T47D (cell line): ENCODE measurements at regions not wholly inside any gene's neighbourhood (a gene's known extent, or its start where the extent isn't known, plus 50 kb on each side); places are given as distances from the start of the nearest gene placed in this dataset.

Source experiments
- DNase-seq, 2 experiments: peaks; one replicate each; pipeline versions ENCODE4 v3.0.0 to v3.0.0-alpha.2; 2011 to 2012; ENCODE audit warnings: low read depth in 1 of 2, low spot score in 1 of 2
- JUND ChIP-seq: IDR thresholded peaks from 2 replicates; pipeline ENCODE4 v1.6.1; 2012; ENCODE audit warnings: low read depth
- in situ Hi-C: cut with HindIII; loops from 2 replicates; pipeline ENCODE4 v1.10.0; 2016; ENCODE audit warnings: low sequenced_read_pairs, low pct_unique_long_range_greater_than_20kb

DNA sequence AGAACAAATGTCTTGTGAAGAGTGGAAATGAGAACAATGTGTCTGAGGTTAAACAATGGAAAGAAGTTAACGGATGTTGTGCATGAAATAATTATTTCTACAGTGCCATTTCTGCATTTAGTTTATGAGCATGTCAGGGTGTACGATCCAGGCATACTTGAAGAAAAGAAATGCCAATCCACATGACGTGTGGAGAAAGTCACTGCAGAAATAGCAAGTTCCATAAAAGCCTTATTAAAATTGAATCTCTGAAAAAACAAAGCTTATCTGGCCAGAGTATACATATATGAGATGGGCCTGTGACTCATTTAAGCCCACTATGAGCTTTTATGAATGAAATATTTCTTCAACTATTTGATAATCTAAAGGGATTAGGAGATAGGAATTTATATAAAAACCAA is 426.1 kb downstream of the EFNB2 start:
- in situ Hi-C loops: no loop called here
- DNase-seq: no peak
- no peak for TF ChIP-seq JUND

DNA sequence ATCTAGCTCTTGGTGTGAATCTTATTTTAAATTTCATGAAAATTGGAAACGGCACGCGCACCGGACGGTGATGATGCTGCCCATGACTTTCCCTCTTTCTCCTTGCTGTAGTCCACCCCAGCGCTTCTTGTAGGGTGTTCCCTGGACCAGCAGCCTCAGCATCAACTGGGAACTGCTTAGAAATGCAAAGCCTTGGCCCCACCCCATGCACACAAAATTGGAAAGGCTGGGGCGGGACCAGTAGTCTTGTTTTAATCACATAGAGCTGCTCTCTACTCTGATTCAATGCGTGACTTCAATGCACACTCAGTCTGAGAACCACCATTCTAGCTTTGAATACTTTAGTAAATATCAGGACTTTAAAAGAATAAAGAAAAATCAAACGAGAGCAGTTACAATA is 427.1 kb downstream of the EFNB2 start:
- DNase-seq: no peak
- in situ Hi-C loops: no loop called here
- TF ChIP-seq JUND: no peak

DNA sequence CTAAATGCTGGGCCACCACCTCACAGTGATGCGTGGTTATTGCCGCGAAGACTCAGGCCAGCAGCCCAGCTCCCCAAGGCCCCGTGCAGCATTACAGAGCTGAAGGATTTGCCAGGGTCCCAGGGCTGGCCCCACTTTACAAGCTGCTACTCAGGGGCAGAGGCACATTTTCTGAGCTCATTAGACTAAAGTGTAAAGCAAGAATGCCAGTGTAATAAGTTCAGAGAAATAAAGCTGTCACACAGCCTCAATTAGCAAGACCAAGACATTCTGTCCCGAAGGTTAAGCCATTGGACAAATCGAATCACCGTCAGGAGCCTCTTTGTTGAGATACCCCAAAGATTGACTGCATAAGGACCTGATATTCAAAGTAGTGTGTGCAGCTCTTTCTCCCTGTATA is 428.4 kb downstream of the EFNB2 start:
- in situ Hi-C loops: no loop called here
- no peak for TF ChIP-seq JUND
- no peak for DNase-seq

DNA sequence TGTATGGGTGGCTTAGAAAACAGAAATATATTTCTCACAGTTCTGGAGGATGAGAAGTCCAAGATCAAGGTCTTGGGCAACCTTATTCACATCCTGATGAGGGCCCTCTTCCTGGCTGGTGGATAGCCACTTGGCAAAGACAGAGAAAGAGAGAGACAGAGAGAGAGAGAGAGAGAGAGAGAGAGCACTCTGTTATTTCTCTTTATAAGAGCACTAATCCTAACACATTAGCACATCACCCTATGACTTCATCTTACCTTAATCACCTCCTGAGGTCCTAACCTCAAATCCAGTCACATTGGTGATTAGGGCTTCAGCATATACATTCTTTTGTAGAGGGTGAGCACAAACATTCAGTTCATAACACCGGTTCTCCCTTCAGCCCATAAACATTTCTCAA is 430.3 kb downstream of the EFNB2 start:
- no peak for DNase-seq
- in situ Hi-C loops: no loop called here
- TF ChIP-seq JUND: no peak

DNA sequence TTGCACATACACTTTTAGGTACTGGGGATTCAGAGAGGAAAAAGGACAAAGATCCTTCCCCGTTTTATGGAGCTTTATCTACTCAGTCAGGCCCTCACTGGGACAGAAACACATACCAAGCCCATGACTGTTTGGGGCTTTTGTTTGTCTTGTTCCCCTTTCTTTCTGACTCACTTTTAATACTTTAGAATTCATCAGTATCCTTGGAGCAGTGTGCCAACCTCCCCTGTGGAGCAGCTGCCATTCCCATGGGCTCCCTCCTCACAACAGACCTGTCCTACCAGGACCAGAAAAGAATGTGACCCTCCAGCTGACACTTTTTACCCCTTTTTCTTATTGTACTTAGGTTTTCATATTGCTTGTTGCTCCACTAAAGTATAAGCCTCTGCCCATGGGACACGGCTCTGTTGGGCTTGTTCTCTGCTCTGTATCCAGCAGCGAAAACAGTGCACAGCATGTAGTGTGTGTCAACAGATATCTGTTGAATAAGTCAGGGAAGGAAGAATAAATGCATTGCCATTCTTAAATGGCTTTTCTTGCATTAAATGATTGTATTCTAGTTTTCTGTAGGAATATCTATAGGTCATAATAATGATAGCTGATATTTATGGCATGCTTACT is 431.1 kb downstream of the EFNB2 start:
- DNase-seq: no peak
- TF ChIP-seq JUND: no peak
- in situ Hi-C loops: no loop called here

DNA sequence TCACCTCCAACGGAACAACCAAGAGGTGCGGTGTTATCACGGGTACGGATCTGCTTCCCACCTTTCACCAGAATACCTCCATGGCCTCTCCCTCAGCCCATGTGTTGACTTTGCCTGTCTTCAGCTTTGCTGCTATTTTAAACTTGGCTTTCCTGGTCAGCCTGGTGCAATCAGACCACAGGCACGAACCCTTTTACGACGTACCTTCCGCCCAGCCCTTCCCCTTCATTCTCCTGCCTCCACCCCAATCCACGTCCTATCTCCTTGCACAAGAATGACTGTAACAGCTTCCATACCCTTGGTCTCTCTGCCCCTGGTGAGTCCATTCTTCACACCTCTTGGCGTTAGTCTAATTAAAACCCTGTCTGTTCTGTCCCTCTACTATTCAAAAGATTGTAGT is 431.7 kb downstream of the EFNB2 start:
- in situ Hi-C loops: no loop called here
- DNase-seq: no peak
- no peak for TF ChIP-seq JUND

DNA sequence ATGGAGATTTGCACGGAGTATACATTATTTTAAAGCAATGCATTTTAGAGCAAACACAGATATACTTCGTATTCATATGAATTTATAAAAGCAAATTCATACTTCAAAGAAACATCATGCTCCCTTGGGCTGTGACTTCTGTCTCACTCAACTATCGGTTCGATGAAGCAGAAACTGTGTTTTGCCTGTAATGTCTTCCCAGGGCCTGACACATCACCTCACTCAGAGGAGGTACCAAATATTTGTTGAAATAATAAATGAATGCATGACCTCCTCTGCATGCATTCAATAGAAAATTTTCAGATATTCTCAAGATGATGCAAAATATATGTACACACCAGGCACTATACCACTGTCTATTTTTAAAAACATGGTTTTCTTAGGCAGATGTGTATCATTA is 432.7 kb downstream of the EFNB2 start:
- in situ Hi-C loops: no loop called here
- DNase-seq: no peak
- no peak for TF ChIP-seq JUND

DNA sequence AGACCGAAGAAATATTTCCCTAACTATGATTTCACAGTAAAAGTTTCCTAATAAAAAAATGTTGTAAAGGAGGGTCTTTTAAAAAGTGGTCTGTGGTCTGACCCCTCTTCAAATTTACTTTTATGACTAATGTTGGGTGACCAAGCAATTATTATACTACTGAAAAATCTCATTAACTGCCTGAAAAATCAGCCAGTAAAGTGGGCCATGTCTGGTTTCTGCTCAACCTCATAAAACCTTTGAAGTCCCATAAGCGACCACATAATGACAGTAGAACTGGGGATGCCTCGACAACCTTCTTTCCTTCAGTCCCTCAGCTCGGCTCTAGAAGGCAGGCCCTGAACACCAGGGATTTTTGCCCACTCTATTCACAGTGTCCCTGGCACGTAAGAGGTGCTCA is 434.3 kb downstream of the EFNB2 start:
- TF ChIP-seq JUND: no peak
- in situ Hi-C loops: no loop called here
- no peak for DNase-seq

DNA sequence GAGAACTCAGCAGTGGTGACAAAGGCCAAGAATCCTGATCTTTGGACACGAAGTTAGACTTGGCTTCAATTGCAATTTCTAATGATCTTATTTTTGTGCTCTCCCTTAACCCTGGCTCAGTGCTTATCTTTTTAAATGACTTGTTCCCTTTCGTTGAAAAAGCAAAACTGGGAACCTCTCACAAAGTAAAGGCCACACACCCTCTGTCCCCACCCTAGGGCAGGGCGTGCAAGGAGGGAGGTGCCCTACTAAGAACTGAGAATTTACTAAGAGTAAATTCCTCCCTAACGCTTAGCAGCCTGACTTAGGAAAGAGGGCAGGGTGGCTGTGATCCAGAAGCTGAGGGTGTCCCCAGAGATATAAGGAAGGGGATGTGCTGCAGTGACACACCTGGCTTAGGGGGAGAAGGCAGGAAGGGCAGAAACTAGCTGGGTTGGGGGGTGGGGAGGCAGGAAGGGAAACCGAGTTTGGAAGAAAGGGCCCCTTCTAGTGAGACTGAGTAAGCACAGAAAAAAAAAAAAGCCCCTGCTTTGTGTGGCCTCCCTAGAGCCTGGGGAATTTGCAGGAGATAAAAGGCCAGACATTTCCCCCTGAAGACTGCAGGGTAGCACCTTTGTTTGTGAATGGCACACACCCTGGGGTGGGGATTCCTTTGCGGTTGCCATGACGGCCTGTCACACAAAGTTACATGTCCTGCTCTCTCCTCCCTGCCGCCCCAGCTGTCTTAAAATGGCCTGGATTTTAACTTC is 435.1 kb downstream of the EFNB2 start:
- in situ Hi-C loops: no loop called here
- TF ChIP-seq JUND: no peak
- no peak for DNase-seq

DNA sequence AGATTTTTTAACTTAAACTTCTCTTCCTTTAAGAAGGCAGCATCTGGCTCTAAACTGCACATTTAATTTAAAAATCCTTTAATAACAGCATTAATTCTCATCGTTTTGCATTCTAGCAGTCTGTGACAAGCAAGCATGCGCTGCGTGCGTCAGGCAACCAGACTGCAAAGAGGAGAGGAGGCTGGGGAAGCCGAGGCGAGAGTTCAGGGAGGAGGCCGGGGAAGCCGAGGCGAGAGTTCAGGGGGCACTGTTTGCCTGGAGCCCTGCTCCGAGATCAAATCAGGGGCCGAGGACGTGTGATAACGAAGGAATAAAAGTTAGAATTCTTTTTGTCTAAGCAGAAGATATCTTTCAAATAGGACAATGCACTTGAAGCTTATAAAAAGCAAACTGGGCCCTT is 435.7 kb downstream of the EFNB2 start:
- no peak for TF ChIP-seq JUND
- DNase-seq: no peak
- in situ Hi-C loops: no loop called here

DNA sequence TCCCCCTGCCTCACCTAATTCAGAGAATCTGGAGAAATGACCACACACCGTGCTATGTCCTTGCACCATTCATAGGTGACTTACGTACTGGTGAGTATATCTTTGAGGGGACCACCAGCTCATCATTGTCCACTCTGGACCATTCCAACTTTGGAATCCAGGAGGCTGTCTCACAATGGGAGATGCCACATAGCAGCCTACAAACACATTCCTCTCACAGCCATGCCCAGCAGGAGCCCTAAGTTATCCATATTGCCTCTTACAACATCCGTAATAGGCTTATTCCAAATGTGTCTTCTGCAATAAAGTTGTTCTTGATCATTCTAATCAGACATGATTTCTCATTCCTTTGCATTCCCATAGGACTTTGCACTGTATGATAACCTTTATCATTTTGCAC is 436.7 kb downstream of the EFNB2 start:
- no peak for TF ChIP-seq JUND
- in situ Hi-C loops: no loop called here
- no peak for DNase-seq

DNA sequence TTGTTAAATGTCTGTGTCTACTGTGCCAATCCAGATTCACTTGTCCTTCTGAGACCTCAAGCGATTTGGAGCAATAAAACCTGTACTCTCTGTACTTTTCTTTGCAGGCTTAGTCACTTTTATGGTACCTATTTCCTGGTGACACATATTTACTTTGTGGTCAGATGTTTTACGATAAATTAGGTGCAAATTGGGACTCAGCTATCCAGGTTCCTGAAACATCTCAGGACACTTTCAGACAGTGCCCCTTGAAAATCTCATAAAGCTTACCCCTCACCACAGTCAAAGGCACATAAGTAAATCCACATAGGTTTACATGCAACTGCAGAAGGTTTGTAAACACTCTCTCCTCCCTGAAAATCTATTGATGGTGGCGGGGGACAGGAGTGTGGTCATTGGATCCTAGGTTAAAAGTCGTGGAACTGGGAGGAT is 438.8 kb downstream of the EFNB2 start:
- in situ Hi-C loops: no loop called here
- peak; percentile 21 to 65 for DNase-seq

DNA sequence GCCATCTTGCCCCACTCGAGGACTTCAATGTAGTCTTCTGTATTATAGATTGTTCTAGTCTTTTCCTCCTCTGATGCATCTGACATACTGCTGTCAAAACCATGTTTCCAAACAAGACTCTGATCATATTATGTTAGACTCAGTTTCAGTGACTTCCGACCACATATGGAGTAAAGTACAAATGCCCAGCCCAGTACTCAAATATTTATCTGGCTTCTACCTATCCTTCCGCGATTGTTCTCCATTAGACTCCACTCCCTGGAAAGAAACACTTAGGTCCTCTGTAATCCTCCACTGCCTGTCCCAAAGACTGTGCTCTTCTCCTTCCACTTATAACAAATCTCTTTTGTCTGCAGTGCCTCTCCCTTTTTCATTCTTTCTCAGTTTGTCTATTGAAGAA is 439.5 kb downstream of the EFNB2 start:
- in situ Hi-C loops: no loop called here
- DNase-seq: no peak
- TF ChIP-seq JUND: no peak

More for the DNA sequence above, 438.8 kb downstream of the EFNB2 start:
- TF ChIP-seq JUND: peak; percentile 41; the same call in 1 of the 2 replicates

DNA sequence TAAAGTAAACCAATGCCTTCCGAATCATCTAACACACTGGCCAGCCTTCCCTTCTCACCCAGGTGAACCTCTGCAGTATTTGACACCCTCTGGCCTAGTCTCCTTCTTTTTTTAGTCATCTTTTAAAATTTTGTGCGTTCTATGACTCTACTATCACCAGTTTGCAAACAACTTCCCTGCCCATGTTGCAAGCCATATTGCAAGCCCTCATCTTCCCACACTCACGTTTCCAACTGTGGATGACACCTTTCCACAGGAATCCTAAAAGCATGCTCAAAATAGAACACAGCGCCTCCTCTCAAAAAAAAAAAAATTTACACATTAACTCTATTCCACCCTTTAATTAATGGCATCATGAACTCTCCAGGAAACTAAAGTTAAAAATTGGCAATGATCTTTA is 440.1 kb downstream of the EFNB2 start:
- TF ChIP-seq JUND: no peak
- in situ Hi-C loops: no loop called here
- no peak for DNase-seq
